HG03558 (cell line): ENCODE measurements at regions not wholly inside any gene's neighbourhood (a gene's known extent, or its start where the extent isn't known, plus 50 kb on each side); places are given as distances from the start of the nearest gene placed in this dataset.

Source experiments
- ATAC-seq: cut with Tn5 transposase; IDR thresholded peaks from one replicate; pipeline ENCODE4 v1.9.1; 2021; ENCODE audit warnings: moderate number of reproducible peaks; ENCODE audit not compliant: unreplicated experiment; ENCODE audit errors: extremely low read depth

DNA sequence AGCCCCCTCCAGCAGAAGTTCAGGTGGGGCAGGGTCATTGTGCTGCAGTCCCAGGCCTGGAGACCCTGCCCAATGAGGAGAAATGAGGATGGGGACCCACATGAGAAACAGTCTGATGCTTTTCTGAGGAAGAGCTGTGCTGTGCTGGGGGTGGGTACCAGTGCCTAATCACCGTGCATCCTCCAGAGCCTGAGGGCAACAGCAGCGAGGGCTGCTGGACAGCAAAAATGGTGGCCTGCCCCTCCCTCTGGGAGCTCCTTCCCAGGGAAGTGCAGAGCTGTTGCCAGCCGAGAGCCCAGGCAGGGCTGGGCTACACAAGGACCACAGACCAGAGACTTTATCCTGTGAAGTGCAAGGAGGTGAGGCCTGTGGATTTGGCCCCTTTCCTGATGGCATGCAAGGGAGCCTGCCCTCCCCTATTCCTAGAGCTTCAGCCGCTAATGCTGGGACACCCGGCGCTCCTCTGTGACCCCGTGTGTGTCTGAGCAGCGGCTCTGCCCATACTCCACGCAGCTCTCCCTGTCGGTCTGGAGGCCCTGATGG, 134.8 kb downstream of the DSEL start:
- no peak for ATAC-seq

DNA sequence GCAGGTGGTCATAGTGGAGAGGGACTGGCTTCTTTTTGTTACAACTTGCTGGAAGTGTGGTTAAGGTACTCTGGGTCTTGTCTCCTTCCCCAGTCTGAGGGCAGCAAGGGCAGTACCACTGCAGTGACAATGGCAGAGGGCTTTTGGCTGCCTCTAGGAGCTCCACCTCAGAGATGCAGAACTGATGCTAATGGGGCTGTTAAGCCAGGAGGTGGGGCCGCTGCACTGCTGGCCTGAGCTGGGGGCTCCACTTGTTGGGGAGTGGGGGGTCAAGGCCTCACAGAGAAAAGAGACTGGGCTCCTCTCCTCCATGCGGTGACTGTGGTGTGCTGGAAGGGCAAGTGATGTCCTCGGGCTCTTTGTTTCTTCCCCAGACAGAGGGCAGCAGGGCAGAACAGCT, 135.7 kb downstream of the DSEL start:
- no peak for ATAC-seq

DNA sequence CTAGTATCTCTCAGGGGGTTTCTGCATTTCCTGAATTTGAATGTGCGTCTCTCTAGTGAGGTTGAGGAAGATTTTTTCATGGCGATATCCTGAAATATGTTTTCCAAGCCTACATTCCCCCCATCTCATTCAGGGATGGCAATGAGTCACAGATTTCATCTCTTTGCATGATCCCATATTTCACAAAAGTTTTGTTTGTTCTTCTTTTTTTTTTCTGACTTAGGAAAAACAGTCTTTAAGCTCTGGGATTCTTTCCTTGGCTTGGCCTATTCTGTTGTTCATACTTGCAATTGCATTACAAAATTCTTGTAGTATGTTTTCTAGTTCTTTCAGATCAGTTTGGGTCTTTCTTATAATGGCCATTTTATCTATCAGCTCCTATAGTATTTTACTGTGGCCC, 136.5 kb downstream of the DSEL start:
- ATAC-seq = no peak

DNA sequence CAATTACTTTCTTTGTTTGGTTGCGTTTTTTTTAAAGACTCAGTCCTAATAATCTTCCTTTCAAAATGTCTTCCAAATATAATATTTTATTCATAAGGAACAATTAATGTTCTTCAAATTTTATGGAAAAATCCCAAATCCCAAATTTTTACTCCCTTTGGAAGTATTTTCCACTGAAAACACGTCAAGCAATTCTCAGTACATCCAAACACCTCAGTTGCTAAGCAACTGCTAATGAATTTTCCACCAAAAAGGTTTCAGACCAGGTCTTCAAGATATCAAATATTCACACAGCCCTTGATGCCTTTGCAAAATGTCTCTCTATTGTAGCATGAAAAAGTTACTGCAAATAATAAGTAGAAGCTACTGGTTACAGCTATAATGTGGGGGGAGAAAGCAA, 140.1 kb downstream of the DSEL start:
- ATAC-seq = no peak

DNA sequence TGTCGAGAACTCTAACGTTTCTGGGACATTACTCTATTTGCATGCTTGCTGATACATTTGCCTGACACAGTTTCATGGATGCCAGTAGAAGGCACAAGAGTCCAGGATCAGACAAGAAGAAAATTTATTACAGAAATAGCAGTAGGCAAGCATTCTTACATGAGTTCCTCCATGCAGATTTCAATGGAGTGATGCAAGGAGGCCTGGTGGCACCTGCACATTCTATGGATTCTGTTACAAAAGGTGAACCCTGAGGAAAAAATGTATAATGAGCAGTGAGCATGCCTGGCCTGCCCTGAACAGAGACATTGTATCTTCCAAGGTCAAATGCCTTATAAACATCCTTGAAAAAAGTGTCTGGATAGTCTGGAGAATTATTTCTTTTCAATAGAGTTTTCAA, 142.9 kb downstream of the DSEL start:
- ATAC-seq = no peak

DNA sequence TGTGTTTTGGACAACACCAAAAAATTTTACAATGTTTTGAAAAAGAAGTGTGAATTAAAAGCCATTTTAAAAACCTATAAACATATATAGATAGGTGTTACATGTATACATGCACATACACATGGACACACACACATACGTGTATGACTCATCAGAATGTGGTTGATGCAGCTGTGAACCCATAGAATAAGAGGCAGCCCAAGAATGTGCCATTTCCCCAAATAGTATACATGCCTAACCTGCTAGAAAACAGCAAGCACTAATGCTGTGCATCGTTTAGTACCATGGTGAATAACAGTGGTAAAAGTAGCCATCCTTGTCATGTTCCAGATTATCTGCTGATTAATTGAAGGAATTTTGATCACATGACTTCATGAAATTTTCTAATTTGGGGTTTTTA, 149.0 kb downstream of the DSEL start:
- ATAC-seq = no peak

DNA sequence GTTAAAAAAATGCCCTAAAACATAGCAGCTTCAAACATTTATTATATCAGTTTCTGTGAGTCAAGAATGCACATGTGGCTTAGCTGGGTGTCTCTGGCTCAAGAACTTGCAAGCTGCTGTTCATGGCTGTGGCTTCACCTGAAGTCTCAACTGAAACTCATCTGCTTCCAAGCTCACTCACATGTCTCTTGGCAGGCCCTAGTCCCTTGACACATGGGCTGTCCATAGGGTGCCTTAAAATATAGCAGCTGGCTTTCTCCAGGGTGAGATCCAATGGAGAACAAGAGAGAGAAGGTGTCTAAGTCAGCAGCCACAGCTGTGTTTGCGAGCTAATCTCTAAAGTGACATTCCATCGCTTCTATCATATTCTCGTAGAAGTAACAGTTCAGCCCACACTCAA, 152.8 kb downstream of the DSEL start:
- ATAC-seq = no peak

DNA sequence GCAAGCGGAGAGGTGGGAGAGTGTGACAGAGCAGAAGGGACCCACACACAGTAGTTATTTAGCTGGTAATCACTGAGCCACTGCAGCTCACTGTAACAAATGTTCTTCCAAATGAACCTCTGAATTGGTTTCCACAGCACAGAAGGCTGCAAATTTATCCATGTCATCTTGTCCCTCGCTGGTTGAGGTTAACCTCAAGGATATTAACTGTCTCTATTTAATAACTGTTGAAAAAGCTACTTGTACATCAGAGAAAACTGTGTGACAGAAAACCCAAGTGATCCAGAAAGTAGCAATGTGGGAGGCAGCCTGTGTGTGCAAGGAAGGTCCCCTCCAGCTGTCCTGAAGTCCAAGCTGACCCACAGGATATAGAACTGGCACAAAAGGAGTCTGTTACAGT, 153.6 kb downstream of the DSEL start:
- ATAC-seq = no peak

DNA sequence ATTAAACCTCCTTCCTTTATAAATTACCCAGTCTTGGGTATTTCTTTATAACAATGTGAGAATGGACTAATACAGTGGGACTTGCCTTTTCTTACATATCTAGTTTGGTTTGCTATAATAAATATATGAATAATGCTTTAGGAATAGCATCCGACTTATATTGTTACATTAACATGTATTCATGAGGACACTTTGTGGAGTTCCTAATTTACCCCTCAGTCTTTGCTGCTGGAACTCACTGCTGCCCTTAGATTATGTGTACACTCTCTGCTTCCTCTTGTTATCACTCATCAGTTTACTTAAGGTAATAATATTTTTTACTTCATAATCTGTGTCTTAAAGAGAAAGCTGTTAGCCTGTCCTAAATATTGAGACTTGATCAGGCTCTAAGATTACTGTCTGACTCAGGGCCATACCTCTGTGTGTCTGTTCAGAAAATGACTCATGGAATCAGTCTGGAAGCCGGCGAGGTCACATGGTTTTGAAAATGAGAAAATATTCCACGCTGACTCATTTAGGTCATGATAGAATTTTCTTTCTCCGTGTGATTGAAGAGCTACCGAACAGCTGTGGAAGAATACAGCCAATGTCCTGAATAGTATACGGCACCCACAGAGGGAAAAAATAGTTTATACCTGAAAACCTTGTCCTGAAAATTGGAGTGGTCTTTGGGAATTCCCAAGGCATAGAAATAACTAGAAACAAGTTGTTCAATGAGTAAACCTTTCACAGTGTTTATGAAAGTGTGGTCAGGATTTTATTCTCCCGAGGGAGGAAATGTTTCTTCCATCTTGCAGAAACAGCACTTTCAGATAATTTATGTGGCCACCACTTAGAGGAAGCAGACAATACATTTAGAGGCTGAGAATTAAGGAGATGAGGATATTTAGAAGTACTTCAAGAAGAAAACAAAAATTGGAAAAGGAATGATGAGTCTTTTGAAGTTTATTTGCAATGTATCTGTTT, 156.4 kb downstream of the DSEL start:
- ATAC-seq = peak; percentile 81

DNA sequence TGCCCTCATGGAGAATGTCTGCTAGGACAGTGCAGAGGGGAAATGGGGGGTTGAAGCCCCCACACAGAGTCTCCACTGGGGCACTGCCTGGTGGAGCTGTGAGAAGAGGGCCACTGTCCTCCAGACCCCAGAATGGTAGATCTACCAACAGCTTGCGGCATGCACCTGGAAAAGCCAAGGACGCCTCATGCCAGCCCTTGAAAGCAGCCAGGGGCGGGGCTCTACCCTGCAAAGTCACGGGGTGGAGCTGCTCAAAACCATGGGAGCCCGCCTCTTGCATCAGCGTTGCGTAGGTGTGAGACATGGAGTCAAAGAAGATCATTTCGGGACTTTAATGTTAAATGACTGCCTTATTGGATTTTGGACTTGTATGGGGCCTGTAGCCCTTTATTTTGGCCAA, 157.6 kb downstream of the DSEL start:
- no peak for ATAC-seq

DNA sequence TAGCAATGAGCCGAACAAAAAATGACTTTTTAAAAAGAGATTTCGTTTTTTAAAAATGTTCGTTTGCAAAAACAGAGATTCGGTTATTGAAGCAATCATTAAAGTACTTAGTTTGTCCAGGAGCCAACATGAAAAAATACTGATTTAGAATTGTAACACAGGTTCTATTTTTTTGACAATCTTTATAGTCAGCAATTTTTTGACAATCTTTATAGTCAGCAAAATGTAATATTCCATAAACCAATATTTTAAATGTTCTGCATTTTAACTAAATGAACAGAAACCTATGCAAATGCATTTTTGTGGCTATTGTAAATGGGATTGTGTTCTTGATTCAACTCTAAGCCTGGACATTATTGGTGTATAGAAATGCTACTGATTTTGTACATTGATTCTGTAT, 161.8 kb downstream of the DSEL start:
- ATAC-seq = no peak

DNA sequence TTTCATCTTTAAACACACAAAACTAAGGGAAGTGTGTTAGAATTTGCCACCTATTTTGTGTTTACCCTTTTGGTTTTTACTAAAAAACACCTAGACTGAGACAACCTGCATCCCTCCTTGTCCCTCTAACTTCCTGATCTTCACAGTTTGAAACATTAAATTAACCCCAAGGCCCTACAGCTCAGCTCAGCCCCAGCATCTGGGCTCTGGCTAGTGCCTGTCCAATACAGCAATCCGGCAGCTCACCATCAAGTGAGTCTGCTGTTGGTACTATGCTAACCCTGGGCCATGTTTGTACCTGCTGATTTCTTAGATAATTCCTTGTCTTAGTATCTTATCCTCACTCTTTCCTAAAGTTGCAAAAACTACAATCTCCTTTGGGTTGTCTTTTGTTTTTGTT, 162.4 kb downstream of the DSEL start:
- no peak for ATAC-seq

DNA sequence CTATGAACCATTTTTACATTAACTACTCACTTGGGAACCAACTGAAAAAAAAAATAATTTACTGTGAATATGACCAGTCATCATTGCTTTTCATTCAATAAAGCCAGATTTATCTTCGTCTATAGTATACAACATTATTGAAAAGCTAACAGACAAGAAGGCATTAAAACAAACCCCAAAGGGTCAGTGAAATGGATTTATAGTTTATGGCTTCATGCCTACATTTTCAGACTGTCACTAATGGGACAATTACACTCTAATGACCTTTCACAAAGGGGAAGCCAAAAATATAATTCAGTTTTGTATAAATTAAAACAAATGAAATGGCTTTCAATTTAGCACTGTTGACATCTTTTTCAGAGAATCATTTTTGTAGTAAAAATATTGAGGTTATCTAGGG, 169.1 kb downstream of the DSEL start:
- ATAC-seq = no peak

DNA sequence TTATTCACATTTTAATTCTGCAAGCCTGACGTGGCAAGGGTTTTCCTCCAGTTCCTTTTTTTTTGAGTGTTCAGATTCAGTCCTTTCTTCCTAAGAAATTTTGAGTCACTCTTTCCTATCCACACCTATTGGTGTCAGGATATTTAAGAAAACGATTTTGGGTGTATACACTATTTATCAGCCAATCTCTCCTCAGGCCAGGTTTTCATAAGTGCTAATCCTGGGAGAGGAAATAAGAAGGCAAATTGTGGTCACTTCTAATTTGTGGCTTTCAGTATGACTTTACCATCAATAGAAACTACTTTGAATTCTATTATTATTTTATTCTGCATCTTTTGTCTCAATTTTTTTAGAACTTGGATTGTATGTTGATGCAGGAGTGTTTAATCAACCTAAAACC, 174.4 kb downstream of the DSEL start:
- no peak for ATAC-seq

DNA sequence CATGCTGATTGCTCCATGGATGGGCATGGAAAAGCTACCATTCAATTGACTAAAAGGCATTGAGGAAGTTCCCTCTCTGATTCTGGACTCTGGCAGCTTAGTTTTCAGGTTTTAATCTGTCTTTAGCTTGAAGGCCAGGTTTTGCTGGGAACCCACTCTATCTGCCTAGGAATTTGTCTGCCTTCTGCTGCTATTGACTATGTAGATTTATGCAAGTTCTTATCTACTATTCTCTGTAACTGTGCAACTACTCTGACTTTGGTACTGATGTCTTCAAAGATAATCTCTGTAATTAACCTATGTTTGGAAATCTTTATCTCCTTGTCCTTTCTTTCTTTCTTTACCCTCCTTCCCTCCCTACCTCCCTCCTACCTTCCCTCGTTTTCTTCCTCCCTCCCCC, 178.8 kb downstream of the DSEL start:
- no peak for ATAC-seq

DNA sequence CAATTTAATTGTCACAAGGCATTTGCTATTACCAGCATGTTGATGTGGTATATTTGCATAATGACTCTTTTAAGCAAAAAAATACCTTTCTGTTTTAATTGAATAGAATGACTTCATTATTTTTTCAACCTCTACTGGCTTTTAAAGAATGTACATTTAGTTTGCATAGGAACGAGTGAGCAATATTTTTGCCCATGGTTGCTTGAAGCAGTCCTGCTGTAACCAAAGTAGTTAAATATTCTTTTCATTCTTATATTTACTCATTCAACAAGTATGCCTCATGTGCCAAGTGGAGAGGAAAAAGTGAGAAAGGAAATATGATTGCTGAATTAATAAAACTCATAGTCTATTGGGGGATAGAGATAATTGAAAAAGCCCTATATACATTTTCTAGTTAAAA, 184.7 kb downstream of the DSEL start:
- no peak for ATAC-seq

DNA sequence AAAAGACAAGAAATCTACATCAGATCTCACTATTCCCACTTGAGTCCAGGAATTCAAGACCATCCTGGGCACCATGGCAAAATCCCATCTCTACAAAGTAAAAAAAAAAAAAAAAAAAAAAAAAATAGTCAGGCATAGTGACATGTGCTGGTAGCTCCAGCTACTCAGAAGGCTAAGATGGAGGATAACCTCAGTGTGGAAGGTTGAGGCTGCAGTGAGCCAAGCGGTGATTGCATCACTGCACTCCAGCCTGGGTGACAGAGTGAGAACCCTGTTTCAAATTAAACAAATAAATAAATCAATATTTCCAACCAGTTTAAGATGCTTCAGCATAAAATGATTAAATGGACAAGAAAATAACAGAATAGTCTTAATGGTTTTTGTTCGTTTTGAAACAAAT, 197.4 kb downstream of the DSEL start:
- no peak for ATAC-seq

DNA sequence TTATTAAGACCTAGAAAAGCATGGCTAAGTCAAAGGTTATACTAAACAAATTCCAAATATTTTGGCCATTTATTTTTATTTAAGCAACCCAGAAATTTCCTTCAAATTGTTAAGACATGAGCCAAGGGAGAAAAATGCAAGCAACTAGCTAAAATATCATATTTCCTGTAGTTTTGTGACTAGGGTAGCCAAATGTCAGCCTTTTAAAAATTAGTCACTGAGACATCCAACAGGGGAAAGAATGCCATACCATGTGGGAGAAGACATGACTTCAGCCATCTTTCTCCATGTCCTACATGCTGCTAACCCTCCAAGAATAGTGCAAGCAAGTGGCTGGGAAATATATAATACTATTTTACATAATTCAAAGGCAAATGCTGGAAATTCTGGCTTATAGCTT, 197.9 kb downstream of the DSEL start:
- ATAC-seq = no peak

DNA sequence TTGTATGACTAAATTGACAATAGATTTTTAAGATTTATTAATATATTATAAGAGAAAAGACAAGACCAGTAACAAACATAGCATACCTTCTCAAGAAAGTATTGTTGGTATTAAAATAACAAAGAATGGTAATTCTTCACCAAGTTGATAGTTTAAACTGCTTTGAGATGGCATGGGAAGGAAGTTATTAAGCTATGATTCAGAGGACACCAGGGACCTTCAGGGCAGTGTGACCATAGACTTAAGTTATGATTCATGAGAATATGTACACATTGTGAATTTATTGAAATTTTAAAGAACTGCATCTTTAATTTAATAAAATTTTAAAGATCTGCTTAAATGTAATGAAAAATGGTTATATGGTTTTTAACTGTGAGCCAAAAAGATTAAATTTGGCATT, 205.7 kb downstream of the DSEL start:
- ATAC-seq = no peak

DNA sequence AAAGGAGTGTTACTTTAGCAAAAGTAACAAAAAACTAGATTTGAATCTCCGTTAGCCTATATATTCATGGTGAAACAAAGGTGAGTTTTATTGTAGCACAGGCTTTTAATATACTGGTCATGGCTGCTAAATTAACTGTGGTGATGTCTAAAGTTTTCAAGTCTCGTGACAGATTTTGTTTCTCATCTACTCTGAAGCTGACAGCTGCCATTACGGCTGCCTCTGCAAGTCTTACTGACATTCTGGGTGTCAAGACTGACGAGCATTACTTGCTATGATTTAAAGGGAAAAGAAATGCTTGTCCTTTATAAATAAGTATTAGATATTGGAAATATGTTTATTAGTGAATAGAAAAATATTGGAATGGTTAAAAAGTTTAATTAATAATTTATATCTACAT, 207.7 kb downstream of the DSEL start:
- no peak for ATAC-seq

DNA sequence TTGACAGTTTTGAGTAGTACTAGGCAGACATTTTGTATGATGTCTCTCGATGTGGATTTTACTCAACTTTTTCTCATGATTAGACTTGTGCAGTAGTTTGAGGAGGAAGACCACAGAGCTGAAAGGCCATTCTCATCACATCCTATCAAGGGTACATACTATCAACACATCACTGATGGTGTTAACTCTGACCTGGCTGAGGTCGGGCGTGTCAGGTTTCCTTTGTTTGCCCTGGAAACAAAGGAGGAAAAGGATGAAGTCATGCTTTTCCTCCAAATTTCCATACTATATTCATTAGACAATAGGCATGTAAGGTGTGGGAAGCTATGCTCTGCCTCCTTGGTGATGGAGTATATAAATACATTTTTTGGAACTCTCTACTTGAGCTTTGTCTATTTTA, 211.1 kb downstream of the DSEL start:
- ATAC-seq = no peak

DNA sequence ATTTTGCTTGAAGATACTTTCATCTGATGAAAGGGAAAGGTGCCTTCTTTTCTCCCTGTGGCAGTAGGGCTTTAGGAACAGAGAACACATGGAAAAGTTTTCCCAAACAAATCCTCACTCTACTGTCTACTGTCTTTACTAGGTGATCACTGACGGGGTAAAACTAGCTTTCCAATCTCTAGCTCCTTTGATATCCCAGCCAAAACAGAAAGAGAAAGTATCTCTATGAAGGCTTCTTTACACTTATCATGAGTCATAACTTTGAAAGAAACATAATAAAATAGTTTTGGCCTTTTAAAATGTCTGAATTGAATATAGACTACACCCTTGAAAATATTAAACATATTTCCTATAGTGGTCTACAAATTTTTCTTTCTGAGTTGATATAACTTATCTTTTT, 214.5 kb downstream of the DSEL start:
- ATAC-seq = no peak
